Activated CD4-positive, alpha-beta T cell treated with anti-CD3 and anti-CD28 coated beads for 48 hours (primary cell): ENCODE measurements at regions not wholly inside any gene's neighbourhood (a gene's known extent, or its start where the extent isn't known, plus 50 kb on each side); places are given as distances from the start of the nearest gene placed in this dataset.

Source experiments
- DNase-seq: peaks from one replicate; pipeline ENCODE4 v3.0.0-alpha.2; 2020

DNA sequence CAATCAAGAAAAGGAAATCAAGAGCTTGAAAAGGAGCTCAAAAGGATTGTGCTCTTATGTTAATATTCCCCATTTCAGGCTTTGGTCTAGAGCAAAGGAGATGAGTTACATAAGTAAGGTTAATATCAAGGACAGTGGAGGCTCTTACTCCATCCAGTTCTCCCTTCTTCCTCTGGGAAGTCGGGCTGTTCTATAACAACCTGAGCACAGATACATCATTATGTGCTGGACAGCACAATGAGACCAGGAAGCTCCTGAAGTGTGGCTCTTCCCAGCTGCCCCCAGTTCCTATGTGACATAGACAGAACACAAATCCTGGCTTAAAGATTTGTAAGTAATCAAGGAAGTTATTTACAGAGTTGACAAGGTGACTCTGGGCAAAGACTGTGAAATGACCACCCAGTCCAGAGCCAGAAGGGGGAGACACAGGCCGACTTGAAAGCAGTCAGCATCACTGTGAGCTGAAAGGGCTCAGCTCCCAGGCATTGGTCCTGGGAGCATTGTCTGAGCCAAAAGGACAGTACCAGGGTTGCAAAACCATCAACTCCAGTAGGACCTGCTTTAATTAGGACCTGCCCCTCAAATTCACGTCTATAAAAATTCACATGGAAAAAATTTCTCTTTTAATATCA lies 917.6 kb upstream of the ACVR2A start:
- DNase-seq, result peak; percentile 4

DNA sequence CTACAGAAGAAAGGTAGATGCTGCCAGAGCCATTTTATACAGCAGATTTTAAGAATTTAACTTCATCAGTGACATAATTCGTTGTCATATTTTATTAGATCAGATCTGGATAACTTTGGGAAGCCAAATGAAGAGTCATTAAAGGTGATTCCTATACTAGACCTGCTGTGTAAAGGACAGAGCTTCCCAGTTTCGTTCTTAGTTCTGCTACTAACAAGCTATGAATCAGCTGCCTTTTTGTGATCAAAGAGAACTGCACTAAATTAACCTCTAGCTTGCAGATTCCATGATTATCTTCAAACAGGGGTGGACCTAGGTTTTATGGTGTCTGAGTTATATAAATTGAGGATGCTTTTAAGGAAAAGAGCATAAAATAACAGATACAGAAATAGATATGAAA lies 926.5 kb upstream of the ACVR2A start:
- no peak for DNase-seq

DNA sequence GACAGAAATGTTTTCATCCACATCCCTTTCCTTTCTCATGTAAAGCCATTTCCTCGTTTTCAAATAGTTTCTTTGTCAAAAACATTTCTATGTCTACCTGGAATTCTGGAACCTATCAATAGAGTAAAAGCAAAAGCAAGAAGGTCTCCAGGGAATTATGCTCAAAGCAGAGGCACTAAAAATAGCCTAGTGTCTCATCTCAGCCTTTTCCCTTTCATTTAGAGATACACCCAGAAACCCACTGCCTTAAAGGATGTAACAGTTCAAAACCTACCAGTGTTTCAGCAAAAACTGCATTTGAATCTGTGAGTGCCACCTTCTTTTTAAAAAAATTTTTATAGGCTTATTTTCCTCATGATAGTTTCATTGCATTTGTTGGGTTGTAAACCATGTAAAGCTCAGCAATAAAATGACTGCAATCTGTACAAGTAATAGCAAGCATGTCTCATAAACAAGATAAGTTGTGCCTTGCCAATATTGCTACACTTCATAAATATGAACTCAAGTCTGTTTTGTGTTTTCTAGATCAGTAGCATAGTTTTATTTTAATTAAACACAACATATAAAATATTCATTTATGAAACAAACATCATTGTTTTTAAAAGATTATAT lies 927.3 kb upstream of the ACVR2A start:
- DNase-seq, result no peak

DNA sequence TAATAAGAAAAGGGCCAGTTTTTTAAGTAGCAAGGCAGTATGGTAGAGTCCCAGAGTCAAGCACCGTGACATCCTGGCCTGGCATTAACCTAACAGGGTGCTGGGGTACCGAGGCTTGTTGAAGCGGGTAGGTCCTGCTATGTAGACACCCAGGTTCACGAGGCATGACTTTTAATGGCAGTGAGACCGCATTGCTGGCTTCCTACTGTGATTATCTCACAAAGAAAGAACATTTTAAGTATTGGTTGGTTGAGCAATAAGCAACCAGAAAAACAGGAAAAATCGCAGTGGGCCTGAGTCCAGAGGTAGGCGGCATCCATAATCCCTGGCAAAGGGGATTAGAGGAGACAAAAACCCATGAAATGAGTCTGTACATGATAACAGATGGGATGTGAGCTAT lies 927.9 kb upstream of the ACVR2A start:
- DNase-seq, result no peak

DNA sequence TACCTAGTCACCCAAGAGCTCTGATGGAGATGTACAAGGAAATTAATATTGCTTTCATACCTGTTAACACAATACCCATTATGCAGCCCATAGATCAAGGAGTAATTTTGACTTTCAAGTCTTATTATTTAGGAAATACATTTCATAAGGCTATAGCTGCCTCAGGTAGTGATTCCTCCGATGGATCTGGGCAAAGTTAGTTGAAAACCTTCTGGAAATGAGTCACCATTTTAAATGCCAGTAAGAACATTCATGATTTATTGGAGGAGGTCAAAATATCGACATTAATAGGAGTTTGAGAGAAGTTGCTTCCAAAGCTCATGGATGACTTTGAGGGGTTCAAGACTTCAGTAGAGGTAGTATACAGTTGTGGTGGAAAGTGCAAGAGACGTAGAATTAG lies 931.4 kb upstream of the ACVR2A start:
- DNase-seq, result no peak

DNA sequence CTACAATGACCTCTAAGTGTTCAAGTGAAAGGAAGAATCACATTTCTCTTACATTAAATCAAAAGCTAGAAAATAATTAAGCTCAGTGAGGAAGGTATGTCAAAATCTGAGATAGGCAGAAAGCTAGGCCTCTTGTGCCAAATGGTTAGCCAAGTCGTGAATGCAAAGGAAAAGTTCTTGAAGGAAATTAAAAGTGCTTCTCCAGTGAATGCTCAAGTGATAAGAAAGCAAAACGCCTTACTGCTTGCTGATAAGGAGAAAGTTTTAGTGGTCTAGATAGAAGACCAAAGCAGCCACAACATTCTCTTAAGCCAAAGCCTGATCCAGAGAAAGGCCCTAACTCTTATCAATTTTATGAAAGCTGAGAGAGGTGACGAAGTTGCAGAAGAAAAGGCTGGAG lies 932.3 kb upstream of the ACVR2A start:
- no peak for DNase-seq

DNA sequence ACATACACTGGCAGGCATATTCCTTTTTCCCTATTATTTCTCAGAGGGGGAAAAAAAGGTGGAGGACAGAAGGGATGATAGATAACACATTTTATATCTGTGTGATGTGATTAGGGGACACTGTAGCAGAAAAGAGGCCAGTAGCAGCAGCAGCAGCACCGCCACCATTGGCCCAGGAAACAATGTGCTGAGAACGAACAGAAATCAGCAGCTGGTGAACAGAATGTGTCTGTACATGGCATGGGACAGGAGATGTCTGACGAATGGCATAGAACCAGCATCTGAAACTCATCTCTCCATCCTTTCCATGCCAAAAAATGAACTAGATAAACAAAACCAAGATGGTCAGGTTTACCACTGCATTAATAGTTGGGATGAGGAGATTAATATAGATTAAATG lies 936.1 kb upstream of the ACVR2A start:
- DNase-seq, result no peak

DNA sequence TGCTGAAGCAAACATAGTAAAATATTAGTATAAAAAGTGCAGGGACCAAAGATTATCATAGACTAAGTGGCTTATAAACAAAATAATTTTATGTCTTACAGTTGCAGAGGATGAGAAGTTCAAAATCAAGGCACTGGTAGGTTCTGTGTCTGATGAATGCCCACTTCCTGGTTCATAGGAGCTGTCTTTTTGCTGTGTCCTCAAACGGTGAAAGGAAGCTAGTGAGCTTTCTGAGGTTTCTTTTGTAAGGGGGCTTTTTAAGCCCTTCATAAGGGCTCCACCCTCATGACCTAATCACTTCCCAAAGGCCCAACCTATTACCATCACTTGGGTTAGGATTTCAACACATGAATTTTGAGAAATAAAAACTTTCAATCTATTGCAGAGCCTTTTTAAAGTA lies 946.7 kb upstream of the ACVR2A start:
- no peak for DNase-seq

DNA sequence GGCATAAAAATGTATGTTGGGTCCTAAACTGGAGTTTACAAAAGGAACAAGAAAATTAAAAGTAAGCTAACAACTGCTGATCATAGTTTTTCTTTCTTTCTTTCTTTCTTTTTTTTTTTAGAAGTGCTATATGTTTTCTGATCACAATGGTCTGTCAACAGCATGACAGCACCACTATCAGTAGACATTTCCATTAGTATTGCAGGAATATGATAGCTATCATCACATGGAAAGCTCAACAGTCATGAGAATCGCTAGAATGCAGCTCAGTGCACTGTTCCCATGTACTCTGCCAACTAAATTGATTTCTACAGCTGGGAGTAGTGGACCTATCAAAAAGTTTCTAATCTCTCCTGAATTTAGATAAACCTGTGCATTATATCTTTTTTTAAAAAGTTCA lies 950.3 kb upstream of the ACVR2A start:
- DNase-seq, result no peak

DNA sequence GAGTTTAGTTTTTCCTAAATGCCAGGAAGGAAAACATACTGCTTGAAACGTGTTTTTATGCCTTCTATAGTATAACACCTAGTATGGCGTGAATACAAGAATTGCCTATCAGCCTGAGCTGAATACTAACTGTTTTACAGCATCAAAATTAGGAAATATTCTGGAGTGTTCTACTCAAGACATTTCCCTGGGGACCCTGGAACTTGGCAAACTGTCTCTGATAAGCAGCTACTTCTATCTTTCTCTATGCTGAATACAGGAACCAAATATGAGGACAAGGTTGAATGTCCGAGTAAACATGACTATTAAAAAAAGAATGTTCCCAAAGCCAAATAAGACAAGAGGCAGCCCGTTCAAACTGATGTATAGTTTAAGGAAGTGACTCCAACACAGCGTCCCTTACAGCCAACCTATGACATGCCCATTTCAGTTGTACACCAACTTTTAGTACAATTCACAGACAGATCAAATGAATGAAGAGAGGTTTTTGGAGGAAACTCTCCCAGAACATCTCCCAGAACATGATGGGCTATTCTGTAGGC lies 951.3 kb upstream of the ACVR2A start:
- DNase-seq, result no peak

DNA sequence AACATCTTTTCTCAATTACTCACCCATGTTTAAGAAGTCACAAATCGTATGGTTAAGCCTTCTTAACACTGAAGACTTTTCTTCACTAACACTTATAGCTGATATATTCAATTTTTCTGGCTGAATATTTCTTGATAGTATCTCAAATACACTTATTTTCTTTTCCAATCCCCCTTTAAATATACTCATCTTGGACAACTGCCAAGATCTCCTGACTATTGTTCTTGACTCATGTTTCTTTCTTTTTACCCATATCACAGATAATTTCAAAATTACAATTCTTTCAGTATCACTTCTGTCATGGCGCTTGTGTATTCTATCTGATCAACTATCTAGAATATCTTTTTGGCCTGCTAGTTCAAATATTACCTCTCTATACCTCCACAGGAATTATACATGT lies 954.3 kb upstream of the ACVR2A start:
- DNase-seq, result no peak

DNA sequence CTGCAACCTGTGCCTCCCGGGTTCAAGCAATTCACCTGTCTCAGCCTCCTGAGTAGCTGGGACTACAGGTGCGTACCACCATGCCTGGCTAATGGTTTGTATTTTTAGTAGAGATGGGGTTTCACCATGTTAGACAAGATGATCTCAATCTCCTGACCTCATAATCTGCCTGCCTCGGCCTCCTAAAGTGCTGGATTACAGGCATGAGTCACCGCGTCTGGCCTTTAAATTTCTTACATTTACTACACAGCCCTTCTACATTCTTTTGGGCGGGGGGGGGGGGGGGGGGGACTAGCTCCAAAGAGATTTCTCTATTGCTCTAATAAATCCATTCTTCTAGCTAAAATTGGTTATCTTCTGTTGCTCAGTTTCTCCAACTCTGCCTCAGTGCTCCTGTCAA lies 964.9 kb upstream of the ACVR2A start:
- DNase-seq, result no peak

DNA sequence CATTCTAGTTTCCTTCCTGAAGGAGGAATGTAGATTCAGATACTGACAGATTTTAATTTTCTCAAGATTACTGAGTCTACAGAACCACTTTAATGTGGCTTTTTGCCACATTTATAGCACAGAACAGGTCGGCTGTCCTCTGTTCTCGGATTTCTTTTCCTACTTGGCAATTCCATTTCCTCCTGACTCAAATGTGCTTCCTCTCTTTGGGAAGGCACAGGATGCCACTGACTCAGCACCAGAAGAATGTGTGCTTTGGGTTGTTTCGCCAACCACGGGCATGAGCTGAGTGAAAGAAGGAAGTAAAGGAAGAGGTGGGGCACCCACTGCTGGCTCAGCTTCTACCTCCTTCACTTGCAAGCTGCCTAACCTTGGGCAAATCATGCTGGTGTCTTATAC lies 970.6 kb upstream of the ACVR2A start:
- DNase-seq, result no peak

DNA sequence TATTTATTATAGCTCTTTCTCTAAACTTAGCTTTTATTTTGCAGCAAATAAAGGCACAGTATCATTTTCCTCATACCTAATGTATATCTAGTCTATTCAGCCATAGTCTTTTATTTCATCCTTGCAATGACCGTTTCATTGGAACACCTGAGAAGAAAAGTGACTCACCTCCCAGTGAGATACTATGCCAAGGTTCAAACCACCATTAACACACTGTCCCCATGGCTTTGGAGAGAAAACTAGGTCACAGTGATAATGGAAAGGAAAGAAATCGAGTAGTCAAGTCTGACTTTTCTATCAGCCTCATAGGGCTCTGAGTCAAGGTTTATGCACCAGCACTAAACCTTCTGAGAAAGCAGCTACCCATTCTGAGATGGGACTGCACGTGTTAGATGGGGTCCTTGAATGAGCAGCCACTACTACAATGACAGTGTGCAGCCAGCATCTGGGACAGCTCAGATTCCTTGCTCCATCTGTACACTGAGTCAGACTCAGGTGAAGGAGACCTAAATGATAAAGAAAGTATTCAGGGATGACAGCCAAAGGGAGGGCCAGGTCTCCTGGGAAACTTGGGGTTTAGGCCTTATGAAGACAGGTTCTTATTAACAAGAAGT lies 971.1 kb upstream of the ACVR2A start:
- no peak for DNase-seq

DNA sequence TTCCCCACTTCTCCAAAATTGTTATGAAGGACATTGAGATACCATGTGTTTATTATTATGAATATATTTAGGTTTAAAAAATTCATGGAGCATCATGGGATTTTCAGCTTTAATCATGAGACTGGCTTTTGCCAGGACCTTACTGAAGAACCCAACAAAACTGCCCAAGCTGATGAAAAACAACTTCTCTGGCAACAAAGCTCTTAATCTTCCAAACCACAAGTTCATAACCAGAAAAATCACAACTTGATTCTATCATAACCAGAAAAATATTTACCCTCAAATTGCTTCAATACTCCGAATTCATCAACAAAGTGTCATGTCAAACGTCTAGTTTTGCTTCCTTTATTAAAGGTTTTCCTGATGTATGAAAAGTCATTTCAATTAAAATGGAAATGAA lies 971.8 kb upstream of the ACVR2A start:
- DNase-seq, result no peak

DNA sequence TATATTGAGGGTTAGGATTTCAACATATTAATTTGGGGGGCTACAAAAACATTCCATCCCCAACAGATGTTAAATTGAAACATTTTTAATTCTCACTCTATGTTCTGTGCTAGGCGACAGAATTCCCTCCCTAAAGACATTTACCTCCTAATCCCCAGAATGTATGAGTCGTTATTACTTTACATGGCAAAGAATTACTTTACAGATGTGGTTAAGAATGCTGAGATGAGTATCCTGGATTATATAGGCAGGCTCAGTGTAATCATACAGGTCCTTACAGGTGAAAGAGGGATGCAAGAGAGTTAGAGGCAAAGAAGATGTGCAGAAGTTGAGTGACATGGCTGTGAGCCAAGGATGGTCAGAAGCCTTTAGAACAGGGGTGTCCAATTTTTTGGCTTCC lies 974.1 kb upstream of the ACVR2A start:
- DNase-seq, result no peak

DNA sequence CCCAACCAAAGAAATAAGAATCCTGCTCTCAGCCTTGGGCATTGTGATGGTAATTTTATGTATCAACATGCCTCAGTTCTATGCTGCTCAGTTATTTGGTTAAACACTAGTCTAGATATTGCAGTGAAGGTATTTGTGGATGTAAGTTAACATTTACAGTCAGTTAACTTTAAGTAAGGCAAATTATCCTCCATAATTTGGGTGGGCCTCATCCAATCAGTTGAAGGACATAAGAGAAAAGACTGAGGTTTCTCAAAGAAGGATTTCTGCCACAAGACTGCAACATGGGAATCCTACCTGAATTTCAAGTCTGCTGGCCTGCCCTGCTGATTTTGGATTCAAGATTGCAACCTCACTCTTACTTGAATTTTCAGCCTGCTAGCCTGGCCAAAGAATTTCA lies 975.5 kb upstream of the ACVR2A start:
- no peak for DNase-seq

DNA sequence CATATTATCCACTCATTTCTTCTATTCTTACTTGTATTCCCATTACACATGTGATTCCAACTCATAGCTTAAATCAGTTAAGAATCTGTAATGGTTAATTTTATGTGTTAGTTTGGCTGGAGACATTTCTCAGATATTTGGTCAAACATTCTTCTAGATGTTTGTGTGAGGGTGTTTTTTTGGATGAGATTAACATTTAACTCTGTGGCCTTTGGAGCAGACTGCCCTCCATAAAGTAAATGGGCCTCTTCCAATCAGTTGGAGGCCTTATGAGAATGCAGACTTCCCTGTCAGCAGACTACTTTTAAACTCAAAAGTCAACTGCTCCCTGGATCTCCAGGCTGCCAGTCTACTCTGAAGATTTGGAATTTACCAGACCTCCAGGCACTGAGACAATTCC lies 976.8 kb upstream of the ACVR2A start:
- DNase-seq, result no peak

DNA sequence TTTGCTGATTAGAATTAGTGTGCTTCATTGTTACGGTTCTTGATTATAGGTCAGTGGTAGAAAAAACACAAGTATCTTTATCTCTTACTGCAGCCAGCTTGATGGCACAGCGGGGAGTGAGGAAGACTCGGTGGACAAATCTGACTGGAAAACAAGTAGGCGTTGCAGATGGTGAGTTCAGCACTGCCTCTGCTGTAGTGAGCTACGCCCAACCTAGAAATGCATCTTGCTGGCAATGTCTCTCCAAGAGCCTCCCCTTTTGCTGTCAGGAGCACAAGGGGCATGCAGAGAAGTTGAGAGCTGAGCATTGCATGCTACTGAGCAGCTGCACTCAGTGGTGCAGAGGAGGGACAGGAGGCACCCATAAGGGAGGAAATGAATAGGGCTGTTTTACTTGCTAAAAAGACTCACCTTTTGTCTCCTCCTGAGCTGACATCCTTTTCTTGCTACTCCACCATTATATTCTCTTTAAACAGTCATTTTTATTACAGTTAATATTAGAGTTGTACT lies 977.3 kb upstream of the ACVR2A start:
- DNase-seq, result no peak

DNA sequence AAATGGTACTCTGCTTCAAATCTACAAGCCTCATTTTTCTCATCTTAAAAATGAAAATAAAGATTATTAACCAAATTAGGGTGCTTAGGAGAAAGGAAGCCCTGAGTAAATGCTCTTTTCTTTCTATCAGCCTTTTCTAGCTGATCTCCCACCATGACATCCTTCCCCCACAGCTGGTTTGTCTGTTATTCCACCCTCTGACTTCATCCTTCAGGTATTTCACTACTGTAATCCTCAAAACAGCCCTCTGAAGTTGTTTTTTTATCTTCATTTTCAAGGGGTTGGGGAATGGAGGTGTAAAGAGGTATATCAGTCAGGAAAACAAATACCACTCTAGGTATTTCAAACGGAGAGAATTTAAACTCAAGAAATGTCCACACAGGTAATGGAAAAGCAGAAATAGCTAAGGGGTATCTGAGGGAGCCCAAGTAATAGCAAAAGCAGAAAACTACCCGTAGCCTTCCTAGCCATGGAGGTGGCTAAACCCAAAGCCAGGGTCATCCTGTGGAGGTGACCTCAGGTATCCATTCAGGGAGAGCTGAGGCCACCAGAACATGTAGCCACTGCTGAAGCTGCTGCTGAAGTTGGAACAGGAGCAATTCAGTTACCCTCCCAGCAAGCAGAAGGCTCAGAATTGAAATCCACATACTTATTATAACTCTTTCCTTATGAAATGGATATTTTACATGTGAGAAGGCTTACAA lies 990.9 kb upstream of the ACVR2A start:
- no peak for DNase-seq

DNA sequence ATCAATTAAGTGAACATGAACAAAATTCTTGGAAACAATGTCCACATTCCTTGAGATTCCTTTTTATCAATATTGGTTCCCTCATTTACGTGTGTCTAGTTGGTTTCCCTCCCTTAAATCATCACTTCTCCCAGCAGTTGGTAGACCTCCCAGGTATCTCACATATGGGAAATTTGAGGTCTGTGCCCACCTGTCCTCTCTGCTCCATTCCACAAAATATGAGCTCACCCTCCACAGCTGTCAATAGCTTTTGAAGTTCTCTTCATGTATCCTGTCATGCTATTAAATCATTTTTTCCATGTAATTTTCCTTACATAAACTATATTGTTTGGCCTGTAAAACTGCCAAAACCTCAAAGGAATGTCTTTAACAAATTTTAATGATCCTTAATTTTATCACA lies 992.2 kb upstream of the ACVR2A start:
- no peak for DNase-seq

DNA sequence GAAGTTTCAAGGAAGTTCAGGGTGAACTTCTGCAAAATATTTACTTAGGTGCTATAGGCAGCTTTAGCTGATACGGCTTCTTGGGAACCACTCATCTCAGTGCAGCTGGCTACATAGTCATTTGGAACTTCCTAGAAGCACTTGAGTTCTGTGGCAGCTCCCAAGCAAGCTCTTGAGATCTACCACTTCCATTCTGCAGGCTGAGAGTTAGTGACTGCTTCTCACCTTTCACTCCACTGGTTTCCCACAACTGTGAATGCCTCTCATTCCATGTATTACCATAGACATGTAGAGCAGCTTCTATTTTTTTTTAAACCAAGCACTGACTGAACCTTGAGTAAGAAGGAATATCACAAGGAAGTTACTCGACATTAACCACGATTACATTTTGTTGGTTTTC lies 994.1 kb upstream of the ACVR2A start:
- DNase-seq, result no peak

DNA sequence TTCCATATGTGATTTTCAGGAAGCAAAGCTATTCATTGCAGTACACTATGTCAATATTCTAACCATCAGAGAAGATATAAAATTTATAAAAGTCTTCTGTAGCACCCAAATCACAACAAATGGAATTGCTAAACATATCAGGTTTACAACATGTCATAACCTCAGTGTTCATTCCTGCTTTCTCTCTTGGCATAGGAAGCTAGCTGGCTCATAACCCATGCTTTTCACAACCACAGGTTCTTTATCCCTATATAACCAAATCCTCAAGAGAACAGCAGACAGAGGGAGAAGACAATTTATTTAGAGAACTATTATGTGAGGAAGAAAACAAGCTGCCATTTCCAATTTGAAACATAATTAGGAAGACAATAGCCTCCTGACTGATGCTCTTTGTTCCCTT lies 997.0 kb upstream of the ACVR2A start:
- no peak for DNase-seq
